ENCODE measurements at regions not wholly inside any gene's neighbourhood (a gene's known extent, or its start where the extent isn't known, plus 50 kb on each side); places are given as distances from the start of the nearest gene placed in this dataset.

DNA sequence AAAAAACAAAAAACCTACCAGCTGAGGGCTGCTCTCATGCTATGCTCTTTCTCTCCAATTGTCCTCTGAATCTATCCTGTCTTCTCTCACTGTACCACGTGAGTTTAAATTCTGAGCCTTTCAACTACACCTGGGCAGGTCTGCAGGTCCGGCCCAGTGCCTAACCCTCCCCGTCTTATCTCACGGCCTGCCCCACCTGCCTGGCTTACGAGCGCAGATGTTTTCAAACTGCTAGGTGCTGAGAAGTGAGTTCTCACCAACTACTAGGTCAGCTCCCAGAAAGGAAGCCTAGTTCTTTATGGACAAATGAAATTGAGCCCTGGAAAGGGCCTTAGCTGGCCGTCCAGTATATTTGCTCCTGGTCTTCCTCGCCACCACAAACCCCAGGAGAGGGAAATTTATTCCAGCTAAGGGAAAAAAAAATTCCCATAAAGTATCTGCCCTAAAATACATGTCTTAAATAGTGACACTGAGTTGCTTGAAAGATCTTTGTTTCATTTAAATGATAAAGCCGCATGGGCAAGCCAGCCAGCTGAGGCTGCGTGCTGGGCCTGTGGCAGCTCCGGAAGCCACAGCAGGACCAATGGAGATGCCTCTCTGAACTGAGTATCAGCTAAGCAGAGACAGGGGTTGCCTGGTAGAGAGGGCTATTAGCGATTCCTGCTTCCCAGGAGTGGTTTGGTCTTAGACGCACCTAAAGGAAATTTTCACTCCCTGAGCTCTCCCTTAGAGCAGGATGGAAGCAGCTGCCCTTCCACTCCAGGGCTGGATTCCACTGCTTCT lies 92.5 kb upstream of the NCK2 start:
- Histone ChIP-seq H3K4me1 (no peaks in the 10 kb centered on the region), H3K36me3 (no peaks in the 10 kb centered on the region), H3K27ac (no peak overlapping the region), H3K9me3 (no peaks in the 10 kb centered on the region), H3K27me3 (peaks cover 4% of the 10 kb centered on the region), H3K4me3 (no peak overlapping the region)
- WGBS: 90% methylated on average over 13 of the region's 13 CpGs
- TF ChIP-seq POLR2A (IDR thresholded peaks at IDR 0.05) (no peak), POLR2AphosphoS5 (IDR thresholded peaks at IDR 0.05) (no peak), EP300 (IDR thresholded peaks at IDR 0.05) (no peak)
- TF ChIP-seq, protein P1, sequence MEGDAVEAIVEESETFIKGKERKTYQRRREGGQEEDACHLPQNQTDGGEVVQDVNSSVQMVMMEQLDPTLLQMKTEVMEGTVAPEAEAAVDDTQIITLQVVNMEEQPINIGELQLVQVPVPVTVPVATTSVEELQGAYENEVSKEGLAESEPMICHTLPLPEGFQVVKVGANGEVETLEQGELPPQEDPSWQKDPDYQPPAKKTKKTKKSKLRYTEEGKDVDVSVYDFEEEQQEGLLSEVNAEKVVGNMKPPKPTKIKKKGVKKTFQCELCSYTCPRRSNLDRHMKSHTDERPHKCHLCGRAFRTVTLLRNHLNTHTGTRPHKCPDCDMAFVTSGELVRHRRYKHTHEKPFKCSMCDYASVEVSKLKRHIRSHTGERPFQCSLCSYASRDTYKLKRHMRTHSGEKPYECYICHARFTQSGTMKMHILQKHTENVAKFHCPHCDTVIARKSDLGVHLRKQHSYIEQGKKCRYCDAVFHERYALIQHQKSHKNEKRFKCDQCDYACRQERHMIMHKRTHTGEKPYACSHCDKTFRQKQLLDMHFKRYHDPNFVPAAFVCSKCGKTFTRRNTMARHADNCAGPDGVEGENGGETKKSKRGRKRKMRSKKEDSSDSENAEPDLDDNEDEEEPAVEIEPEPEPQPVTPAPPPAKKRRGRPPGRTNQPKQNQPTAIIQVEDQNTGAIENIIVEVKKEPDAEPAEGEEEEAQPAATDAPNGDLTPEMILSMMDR (IDR thresholded peaks at IDR 0.05): no peak
- no peak for DNase-seq (ENCODE audit: low spot score in 2 of 2)

GRCh38 chr2:105649534-105649933 lies 95.2 kb upstream of the NCK2 start:
- H3K27me3 ChIP-seq: peaks cover 4% of the 10 kb centered on the region
- no peak for DNase-seq (ENCODE audit: low spot score in 2 of 2)
- no peaks in the 10 kb centered on the region for H3K4me1 ChIP-seq
- 98% methylated on average over 2 of the region's 2 CpGs for WGBS
- no peaks in the 10 kb centered on the region for H3K36me3 ChIP-seq
- H3K4me3 ChIP-seq: no peak overlapping the region
- no peak overlapping the region for H3K27ac ChIP-seq
- no peaks in the 10 kb centered on the region for H3K9me3 ChIP-seq
- TF ChIP-seq EP300 (IDR thresholded peaks at IDR 0.05) (no peak), POLR2AphosphoS5 (IDR thresholded peaks at IDR 0.05) (no peak), POLR2A (IDR thresholded peaks at IDR 0.05) (no peak)
- TF ChIP-seq, protein P1 (IDR thresholded peaks at IDR 0.05): no peak

GRCh38 chr2:105647731-105648130 lies 97.0 kb upstream of the NCK2 start:
- no peak for DNase-seq (ENCODE audit: low spot score in 2 of 2)
- H3K27me3 ChIP-seq: peaks cover 4% of the 10 kb centered on the region
- 85% methylated on average over 4 of the region's 4 CpGs for WGBS
- H3K4me3 ChIP-seq: no peak overlapping the region
- no peak overlapping the region for H3K27ac ChIP-seq
- H3K36me3 ChIP-seq: no peaks in the 10 kb centered on the region
- no peak for TF ChIP-seq POLR2AphosphoS5 (IDR thresholded peaks at IDR 0.05)
- no peaks in the 10 kb centered on the region for H3K9me3 ChIP-seq
- H3K4me1 ChIP-seq: no peaks in the 10 kb centered on the region

GRCh38 chr2:105646774-105647076 lies 98.0 kb upstream of the NCK2 start:
- no peaks in the 10 kb centered on the region for H3K9me3 ChIP-seq
- DNase-seq (ENCODE audit: low spot score in 2 of 2): no peak
- TF ChIP-seq POLR2AphosphoS5 (IDR thresholded peaks at IDR 0.05): no peak
- no peak for TF ChIP-seq POLR2A (IDR thresholded peaks at IDR 0.05)
- TF ChIP-seq, protein P1 (IDR thresholded peaks at IDR 0.05): no peak
- TF ChIP-seq EP300 (IDR thresholded peaks at IDR 0.05): no peak
- H3K4me3 ChIP-seq: no peak overlapping the region
- H3K27me3 ChIP-seq: peaks cover 4% of the 10 kb centered on the region
- no peaks in the 10 kb centered on the region for H3K36me3 ChIP-seq
- H3K27ac ChIP-seq: no peak overlapping the region
- WGBS: 98% methylated on average over 3 of the region's 4 CpGs
- no peaks in the 10 kb centered on the region for H3K4me1 ChIP-seq

GRCh38 chr2:105645938-105646773 lies 98.6 kb upstream of the NCK2 start:
- Histone ChIP-seq H3K27me3 (peaks cover 8% of the 10 kb centered on the region), H3K36me3 (no peaks in the 10 kb centered on the region), H3K4me1 (no peaks in the 10 kb centered on the region), H3K27ac (no peak overlapping the region), H3K4me3 (no peak overlapping the region), H3K9me3 (no peaks in the 10 kb centered on the region)
- 61% methylated on average over 8 of the region's 8 CpGs for WGBS
- no peak for TF ChIP-seq EP300 (IDR thresholded peaks at IDR 0.05)
- no peak for TF ChIP-seq POLR2A (IDR thresholded peaks at IDR 0.05)
- TF ChIP-seq, protein P1 (IDR thresholded peaks at IDR 0.05): no peak
- no peak for TF ChIP-seq POLR2AphosphoS5 (IDR thresholded peaks at IDR 0.05)
- no peak for DNase-seq (ENCODE audit: low spot score in 2 of 2)
